HCT116 (cell line): ENCODE measurements at regions not wholly inside any gene's neighbourhood (a gene's known extent, or its start where the extent isn't known, plus 50 kb on each side); places are given as distances from the start of the nearest gene placed in this dataset.

Experiments used
- EZH2 ChIP-seq: fragments of 200-600 bp; sonication (generic); IDR thresholded peaks from 2 replicates; pipeline ENCODE4 v1.6.1; 2017; ENCODE audit warnings: antibody characterized with exemption, mixed run types
- POLR2A ChIP-seq: IDR thresholded peaks from 2 replicates; pipeline ENCODE4 v1.7.0; 2011; ENCODE audit warnings: borderline replicate concordance; ENCODE audit not compliant: insufficient read depth, insufficient read length; ENCODE audit errors: extremely low read depth
- POLR2AphosphoS5 ChIP-seq: IDR thresholded peaks from 2 replicates; pipeline ENCODE4 v1.6.1; 2011; ENCODE audit warnings: mild to moderate bottlenecking, low read depth, low read length, moderate library complexity
- TF ChIP-seq, protein P1 (sequence below), 3 experiments: fragments of 200-600 bp in 1 of 3; sonication (generic) in 1 of 3; IDR thresholded peaks in 2 of 3; conservative IDR thresholded peaks in 1 of 3; 2 replicates each; pipeline ENCODE4 v1.5.1; 2012 to 2017; ENCODE audit warnings: low read depth in 2 of 3, low read length in 2 of 3, antibody characterized with exemption in 1 of 3, borderline replicate concordance in 1 of 3, control low read depth in 1 of 3, mild to moderate bottlenecking in 1 of 3, mixed read lengths in 1 of 3, mixed run types in 1 of 3, moderate library complexity in 1 of 3; ENCODE audit not compliant: insufficient read depth in 1 of 3
- TF ChIP-seq, protein P2 (sequence below): IDR thresholded peaks from 2 replicates; pipeline ENCODE4 v1.6.1; 2012

DNA sequence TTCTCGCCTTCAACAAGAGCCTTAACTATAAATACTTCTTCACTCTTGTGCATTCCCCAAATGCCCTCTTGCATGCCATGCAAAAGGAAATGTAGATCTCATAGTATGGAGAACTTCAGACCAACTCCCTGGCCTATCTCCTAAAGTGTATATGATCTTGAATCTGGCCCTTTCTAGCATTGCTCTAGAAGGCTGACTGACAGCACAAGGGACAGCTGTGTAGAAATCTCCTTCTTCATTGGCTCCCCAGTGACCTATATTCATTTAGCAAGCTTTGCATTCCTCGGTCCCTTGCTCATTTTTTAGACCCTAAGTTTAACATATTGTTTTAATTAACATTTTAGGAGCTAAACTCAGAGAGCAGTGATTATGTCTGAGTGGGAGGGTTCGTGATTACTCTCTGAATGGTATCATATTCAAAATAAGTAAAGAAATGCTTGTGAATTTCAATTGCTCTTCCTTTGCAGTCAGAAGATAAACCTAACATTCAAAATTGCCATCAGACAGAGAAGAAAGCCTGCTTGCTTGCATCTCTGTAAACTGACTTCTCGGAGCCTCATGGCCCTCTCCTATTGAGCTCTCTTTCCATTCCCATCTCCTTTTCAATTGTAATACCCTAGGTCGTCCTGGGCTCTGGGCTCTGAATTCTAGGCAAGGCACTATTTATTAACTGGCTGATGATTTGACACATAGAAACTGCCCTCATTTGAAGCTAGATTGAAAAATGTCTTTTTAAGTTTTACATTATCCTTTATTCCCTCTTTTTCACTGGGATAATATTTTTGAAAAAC, 120.3 kb upstream of the PRKG2 start:
- TF ChIP-seq, protein P1, sequence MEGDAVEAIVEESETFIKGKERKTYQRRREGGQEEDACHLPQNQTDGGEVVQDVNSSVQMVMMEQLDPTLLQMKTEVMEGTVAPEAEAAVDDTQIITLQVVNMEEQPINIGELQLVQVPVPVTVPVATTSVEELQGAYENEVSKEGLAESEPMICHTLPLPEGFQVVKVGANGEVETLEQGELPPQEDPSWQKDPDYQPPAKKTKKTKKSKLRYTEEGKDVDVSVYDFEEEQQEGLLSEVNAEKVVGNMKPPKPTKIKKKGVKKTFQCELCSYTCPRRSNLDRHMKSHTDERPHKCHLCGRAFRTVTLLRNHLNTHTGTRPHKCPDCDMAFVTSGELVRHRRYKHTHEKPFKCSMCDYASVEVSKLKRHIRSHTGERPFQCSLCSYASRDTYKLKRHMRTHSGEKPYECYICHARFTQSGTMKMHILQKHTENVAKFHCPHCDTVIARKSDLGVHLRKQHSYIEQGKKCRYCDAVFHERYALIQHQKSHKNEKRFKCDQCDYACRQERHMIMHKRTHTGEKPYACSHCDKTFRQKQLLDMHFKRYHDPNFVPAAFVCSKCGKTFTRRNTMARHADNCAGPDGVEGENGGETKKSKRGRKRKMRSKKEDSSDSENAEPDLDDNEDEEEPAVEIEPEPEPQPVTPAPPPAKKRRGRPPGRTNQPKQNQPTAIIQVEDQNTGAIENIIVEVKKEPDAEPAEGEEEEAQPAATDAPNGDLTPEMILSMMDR (IDR thresholded peaks at IDR 0.05 in 2 of 3, conservative IDR thresholded peaks at IDR 0.05 in 1 of 3; ENCODE audit: borderline replicate concordance in 1 of 3, insufficient read depth in 1 of 3, low read depth in 2 of 3, low read length in 2 of 3) = no peak
- TF ChIP-seq, protein P2, sequence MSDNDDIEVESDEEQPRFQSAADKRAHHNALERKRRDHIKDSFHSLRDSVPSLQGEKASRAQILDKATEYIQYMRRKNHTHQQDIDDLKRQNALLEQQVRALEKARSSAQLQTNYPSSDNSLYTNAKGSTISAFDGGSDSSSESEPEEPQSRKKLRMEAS = no peak
- no peak for TF ChIP-seq POLR2A
- no peak for TF ChIP-seq POLR2AphosphoS5
- TF ChIP-seq EZH2 = no peak
